Fibroblast of lung (primary cell): ENCODE measurements at regions not wholly inside any gene's neighbourhood (a gene's known extent, or its start where the extent isn't known, plus 50 kb on each side); places are given as distances from the start of the nearest gene placed in this dataset.

Experiments
- CTCF ChIP-seq, 2 donors: IDR thresholded peaks in 1 of 2; conservative IDR thresholded peaks in 1 of 2; 1 replicate in 1 of 2; 2 replicates in 1 of 2; pipeline ENCODE4 v1.5.1; 2011 to 2012; ENCODE audit warnings: low read length in 2 of 2, control low read depth in 1 of 2, inconsistent platforms in 1 of 2, low read depth in 1 of 2, mild to moderate bottlenecking in 1 of 2
- EZH2 ChIP-seq: IDR thresholded peaks from 2 replicates; pipeline ENCODE4 v1.5.1; 2012; ENCODE audit warnings: low read length, control low read depth, mild to moderate bottlenecking; ENCODE audit errors: missing control alignments

DNA sequence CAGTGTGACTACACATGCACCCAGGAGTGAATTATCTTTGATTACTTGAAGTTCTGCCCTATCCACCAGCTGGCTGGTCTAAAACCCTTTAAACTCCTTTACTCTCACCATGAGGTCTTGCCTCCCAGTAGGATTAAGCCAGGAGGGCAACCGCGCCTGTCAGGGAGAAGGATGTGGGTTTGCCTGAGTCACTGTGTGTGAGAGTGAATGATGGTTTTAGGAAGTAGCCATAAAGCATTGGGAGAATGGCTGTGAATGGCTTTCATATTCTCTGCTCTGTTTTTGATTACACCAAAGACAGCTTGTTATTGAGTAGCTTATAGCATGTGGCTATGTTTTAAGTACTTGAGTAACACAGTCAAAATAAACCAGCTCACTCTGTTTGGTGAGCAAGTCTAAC is 637.7 kb upstream of the TBL1XR1 start:
- TF ChIP-seq CTCF (conservative IDR thresholded peaks at IDR 0.05 in 1 of 2, IDR thresholded peaks at IDR 0.05 in 1 of 2; ENCODE audit: low read depth in 1 of 2, low read length in 2 of 2): no peak
- no peak for TF ChIP-seq EZH2
